A549 (cell line): ENCODE measurements at regions not wholly inside any gene's neighbourhood (a gene's known extent, or its start where the extent isn't known, plus 50 kb on each side); places are given as distances from the start of the nearest gene placed in this dataset.

ENCODE experiments used
- ATAC-seq, 2 experiments: fragments of 200-7000 bp in 1 of 2; fragments of >200 bp in 1 of 2; cut with Nextera tagmentation in 1 of 2; cut with Tn5 transposase in 1 of 2; 3 replicates each; pipeline versions ENCODE4 v1.8.0 to v1.9.1; 2018 to 2020; ENCODE audit warnings: mild to moderate bottlenecking in 1 of 2, moderate library complexity in 1 of 2
- CTCF ChIA-PET: fragments of 300-600 bp; sonication (Branson Sonifier 250); formaldehyde crosslinking; extraction: SDS; loops from one replicate; lab custom pipeline; 2021; ENCODE audit warnings: antibody characterized with exemption, inconsistent platforms; lab: Yijun Ruan, JAX
- POLR2A ChIA-PET: fragments of 350-600 bp; formaldehyde crosslinking; extraction: SDS; loops from one replicate; lab custom pipeline; 2021; ENCODE audit warnings: antibody characterized with exemption, inconsistent platforms; lab: Yijun Ruan, JAX
- DNase-seq, 2 experiments: peaks; one replicate each; pipeline versions ENCODE4 v3.0.0 to v3.0.0-alpha.2; 2011 to 2016; ENCODE audit warnings: low read depth in 1 of 2, low spot score in 1 of 2
- FAIRE-seq: peaks from 2 replicates; lab custom pipeline; 2011; peaks lifted over from hg19 to GRCh38; lab: Jason Lieb, UNC
- H3K27ac ChIP-seq, 2 experiments: fragments of >200 bp; sonication (Bioruptor Twin); formaldehyde crosslinking; 3 replicates each; pipeline ENCODE4 v1.5.1; 2016 to 2017
- H3K4me1 ChIP-seq: fragments of >200 bp; sonication (Bioruptor Twin); formaldehyde crosslinking; 3 replicates; pipeline ENCODE4 v1.6.1; 2016
- H3K4me2 ChIP-seq: fragments of >200 bp; sonication (Bioruptor Twin); formaldehyde crosslinking; 3 replicates; pipeline ENCODE4 v1.6.1; 2016
- H3K4me3 ChIP-seq: fragments of >200 bp; sonication (Bioruptor Twin); formaldehyde crosslinking; 3 replicates; pipeline ENCODE4 v1.5.1; 2016
- H3K9me3 ChIP-seq: fragments of >200 bp; sonication (Bioruptor Twin); formaldehyde crosslinking; 3 replicates; pipeline ENCODE4 v1.6.1; 2016
- BHLHE40 ChIP-seq: IDR thresholded peaks from 2 replicates; pipeline ENCODE4 v1.6.1; 2012; ENCODE audit warnings: low read depth, low read length, inconsistent platforms
- CBX8 ChIP-seq: fragments of 200-600 bp; sonication (generic); IDR thresholded peaks from 2 replicates; pipeline ENCODE4 v1.6.1; 2016
- CHD4 ChIP-seq: fragments of 200-600 bp; sonication (generic); IDR thresholded peaks from 2 replicates; pipeline ENCODE4 v1.6.1; 2016; ENCODE audit warnings: antibody characterized with exemption, mild to moderate bottlenecking, borderline replicate concordance
- EHF ChIP-seq: fragments of 250-450 bp; sonication (Bioruptor Pico); IDR thresholded peaks from 2 replicates; pipeline ENCODE4 v1.5.0; 2020; ENCODE audit warnings: mild to moderate bottlenecking
- FOSB ChIP-seq: fragments of 250-450 bp; sonication (Bioruptor Pico); IDR thresholded peaks from 2 replicates; pipeline ENCODE4 v1.5.0; 2020; ENCODE audit warnings: mild to moderate bottlenecking, moderate library complexity
- FOXS1 ChIP-seq: fragments of 250-450 bp; sonication (Bioruptor Pico); IDR thresholded peaks from 2 replicates; pipeline ENCODE4 v1.5.0; 2020; ENCODE audit warnings: mild to moderate bottlenecking, moderate library complexity
- HDAC2 ChIP-seq: fragments of 200-600 bp; sonication (generic); IDR thresholded peaks from 2 replicates; pipeline ENCODE4 v1.6.1; 2016
- HOXA7 ChIP-seq: fragments of 250-450 bp; sonication (Bioruptor Pico); IDR thresholded peaks from 2 replicates; pipeline ENCODE4 v1.5.0; 2020; ENCODE audit warnings: mild to moderate bottlenecking, moderate library complexity
- HOXB13 ChIP-seq: fragments of 250-450 bp; sonication (Bioruptor Pico); IDR thresholded peaks from 2 replicates; pipeline ENCODE4 v1.5.0; 2020; ENCODE audit warnings: low read depth, mild to moderate bottlenecking, moderate library complexity
- HOXB5 ChIP-seq: fragments of 250-450 bp; sonication (Bioruptor Pico); IDR thresholded peaks from 2 replicates; pipeline ENCODE4 v1.5.0; 2020; ENCODE audit warnings: mild to moderate bottlenecking, moderate library complexity
- JUNB ChIP-seq: fragments of >200 bp; sonication (Bioruptor Twin); formaldehyde crosslinking; IDR thresholded peaks from 2 replicates; pipeline ENCODE4 v1.6.1; 2016
- MAZ ChIP-seq: fragments of 150-350 bp; IDR thresholded peaks from 2 replicates; pipeline ENCODE4 v1.6.1; 2014; ENCODE audit warnings: antibody characterized with exemption, low read depth, low read length, borderline replicate concordance
- MYC ChIP-seq: IDR thresholded peaks from 2 replicates; pipeline ENCODE4 v1.6.1; 2012; ENCODE audit warnings: mild to moderate bottlenecking, inconsistent platforms, low read length, improper control_type of control experiment, borderline replicate concordance
- NFE2L2 ChIP-seq: fragments of 150-350 bp; conservative IDR thresholded peaks from 2 replicates; pipeline ENCODE4 v1.6.1; 2014; ENCODE audit warnings: low read length
- RARB ChIP-seq: fragments of 250-450 bp; sonication (Bioruptor Pico); IDR thresholded peaks from 2 replicates; pipeline ENCODE4 v1.8.0; 2021; ENCODE audit warnings: mild to moderate bottlenecking, moderate library complexity
- RCOR1 ChIP-seq: fragments of 150-350 bp; IDR thresholded peaks from 2 replicates; pipeline ENCODE4 v1.6.1; 2014; ENCODE audit warnings: antibody characterized with exemption, low read length, low read depth
- SREBF2 ChIP-seq: fragments of 450-650 bp; IDR thresholded peaks from 2 replicates; pipeline ENCODE4 v1.6.1; 2014; ENCODE audit warnings: mild to moderate bottlenecking, moderate library complexity
- TP53 ChIP-seq: fragments of 250-450 bp; sonication (Bioruptor Pico); IDR thresholded peaks from 2 replicates; pipeline ENCODE4 v1.5.0; 2021; ENCODE audit warnings: mild to moderate bottlenecking, moderate library complexity
- ZC3H11A ChIP-seq: fragments of 450-650 bp; IDR thresholded peaks from 2 replicates; pipeline ENCODE4 v1.6.1; 2014; ENCODE audit warnings: antibody characterized with exemption, mild to moderate bottlenecking
- ZFP36 ChIP-seq: fragments of 450-650 bp; IDR thresholded peaks from 2 replicates; pipeline ENCODE4 v1.6.1; 2014; ENCODE audit warnings: borderline replicate concordance; ENCODE audit not compliant: partially characterized antibody
- ZSCAN20 ChIP-seq: fragments of 250-450 bp; sonication (Bioruptor Pico); IDR thresholded peaks from 2 replicates; pipeline ENCODE4 v1.8.0; 2022; ENCODE audit warnings: mild to moderate bottlenecking, moderate library complexity
- WGBS: methylation state at CpG from one replicate; pipeline ENCODE4 v1.1.6; 2017; ENCODE audit errors: missing lambda C conversion rate; 5-methylcytosine and 5-hydroxymethylcytosine counted together
- TF ChIP-seq, protein P1 (sequence below): fragments of 250-450 bp; sonication (Bioruptor Pico); IDR thresholded peaks from 2 replicates; pipeline ENCODE4 v1.5.0; 2020; ENCODE audit warnings: low read depth, mild to moderate bottlenecking, moderate library complexity
- TF ChIP-seq, protein P2 (sequence below): IDR thresholded peaks from 2 replicates; pipeline ENCODE4 v1.6.1; 2012
- TF ChIP-seq, protein P3 (sequence below): fragments of 450-650 bp; IDR thresholded peaks from 2 replicates; pipeline ENCODE4 v1.6.1; 2014; ENCODE audit warnings: antibody characterized with exemption

DNA sequence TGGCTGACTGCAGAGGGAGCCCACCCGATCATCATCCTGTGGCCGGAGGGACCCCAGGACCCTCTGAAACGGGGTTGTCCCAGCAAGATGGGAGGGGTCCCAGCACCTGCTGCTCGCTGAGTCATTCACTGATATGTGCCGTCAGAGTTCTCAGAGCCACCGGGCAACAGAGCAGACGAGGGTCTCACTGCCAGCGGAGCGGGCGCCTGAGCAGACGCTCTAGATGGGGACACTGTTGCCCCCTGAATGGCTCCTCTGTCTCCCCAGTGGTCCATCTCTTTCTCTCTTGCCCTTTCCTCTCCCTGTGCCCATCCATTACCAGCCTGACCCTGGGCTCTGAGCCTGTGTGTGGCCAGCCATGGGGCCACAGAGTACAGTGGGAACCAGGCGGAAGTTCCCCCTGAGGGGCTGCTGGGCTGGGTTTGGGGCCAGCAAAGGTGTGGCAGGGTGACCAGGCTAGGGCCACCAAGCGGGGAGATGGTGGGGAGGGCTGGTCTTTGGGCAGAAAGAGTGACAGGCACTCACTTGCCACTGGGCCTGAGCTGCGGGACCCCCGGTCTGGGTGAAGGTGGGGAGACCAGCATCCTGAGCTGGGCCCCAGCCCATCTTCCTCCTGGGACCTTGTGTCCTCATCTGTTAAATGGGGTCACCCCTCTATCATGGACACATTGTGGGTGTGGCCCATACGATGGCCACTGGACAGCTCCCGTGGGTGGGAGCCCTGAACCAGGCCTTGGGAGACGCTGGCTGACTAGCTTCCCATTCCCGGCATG, 90.9 kb downstream of the HMX1 start:
- H3K4me3 ChIP-seq, result no peak overlapping the region
- FAIRE-seq, result no peak
- no peak overlapping the region for H3K4me2 ChIP-seq

DNA sequence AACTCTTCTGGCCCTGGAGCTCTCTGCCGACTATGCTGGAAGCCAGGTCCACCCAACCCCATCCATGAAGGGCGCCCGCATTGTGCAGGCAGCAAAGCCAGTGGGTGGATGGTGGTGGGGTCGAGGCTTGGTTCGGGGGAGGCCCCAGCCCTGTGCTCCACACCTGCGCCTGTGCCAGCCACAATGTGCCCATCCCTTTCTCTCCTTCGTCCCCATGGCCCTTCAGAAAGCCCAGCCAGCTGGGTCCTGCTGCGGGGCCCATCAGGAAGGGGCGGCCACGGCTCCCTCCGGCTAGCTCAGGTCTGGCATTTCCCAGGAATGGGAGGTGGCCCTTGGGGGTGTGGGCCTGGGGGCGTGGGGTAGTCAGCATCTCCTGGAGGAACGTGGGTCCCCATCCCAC, 91.6 kb downstream of the HMX1 start:
- ChIA-PET POLR2A (no interaction called here), CTCF (no interaction called here)
- no peaks in the 10 kb centered on the region for H3K9me3 ChIP-seq
- no peak overlapping the region for H3K4me3 ChIP-seq
- H3K4me1 ChIP-seq, result no peaks in the 10 kb centered on the region
- FAIRE-seq (no peak), DNase-seq (no peak), ATAC-seq (no peak)
- no peak overlapping the region for H3K4me2 ChIP-seq
- H3K27ac ChIP-seq, result no peak overlapping the region
- TF ChIP-seq ZFP36 (no peak), FOXS1 (CRISPR knock-in tag) (no peak), RCOR1 (no peak), MYC (no peak), CHD4 (no peak)
- no CpG with 5 or more reads among the region's 13 CpGs for WGBS

More for the DNA sequence above, 90.9 kb downstream of the HMX1 start:
- ChIA-PET POLR2A (no interaction called here), CTCF (no interaction called here)
- DNase-seq (no peak), ATAC-seq (no peak)
- 77% methylated on average over 6 of the region's 19 CpGs for WGBS
- H3K9me3 ChIP-seq, result no peaks in the 10 kb centered on the region
- TF ChIP-seq HOXA7 (CRISPR knock-in tag) (no peak), RARB (CRISPR knock-in tag) (no peak), TP53 (no peak), FOSB (CRISPR knock-in tag) (no peak), ZC3H11A (no peak), MYC (no peak), NFE2L2 (no peak), SREBF2 (no peak), HOXB5 (CRISPR knock-in tag) (no peak), JUNB (no peak), HDAC2 (no peak)
- TF ChIP-seq, protein P1, sequence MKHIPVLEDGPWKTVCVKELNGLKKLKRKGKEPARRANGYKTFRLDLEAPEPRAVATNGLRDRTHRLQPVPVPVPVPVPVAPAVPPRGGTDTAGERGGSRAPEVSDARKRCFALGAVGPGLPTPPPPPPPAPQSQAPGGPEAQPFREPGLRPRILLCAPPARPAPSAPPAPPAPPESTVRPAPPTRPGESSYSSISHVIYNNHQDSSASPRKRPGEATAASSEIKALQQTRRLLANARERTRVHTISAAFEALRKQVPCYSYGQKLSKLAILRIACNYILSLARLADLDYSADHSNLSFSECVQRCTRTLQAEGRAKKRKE (CRISPR knock-in tag), result no peak
- TF ChIP-seq, protein P2, sequence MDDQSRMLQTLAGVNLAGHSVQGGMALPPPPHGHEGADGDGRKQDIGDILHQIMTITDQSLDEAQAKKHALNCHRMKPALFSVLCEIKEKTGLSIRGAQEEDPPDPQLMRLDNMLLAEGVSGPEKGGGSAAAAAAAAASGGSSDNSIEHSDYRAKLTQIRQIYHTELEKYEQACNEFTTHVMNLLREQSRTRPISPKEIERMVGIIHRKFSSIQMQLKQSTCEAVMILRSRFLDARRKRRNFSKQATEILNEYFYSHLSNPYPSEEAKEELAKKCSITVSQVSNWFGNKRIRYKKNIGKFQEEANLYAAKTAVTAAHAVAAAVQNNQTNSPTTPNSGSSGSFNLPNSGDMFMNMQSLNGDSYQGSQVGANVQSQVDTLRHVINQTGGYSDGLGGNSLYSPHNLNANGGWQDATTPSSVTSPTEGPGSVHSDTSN, result no peak
- TF ChIP-seq, all 56 proteins: peak for 0
- no peaks in the 10 kb centered on the region for H3K4me1 ChIP-seq
- no peak overlapping the region for H3K27ac ChIP-seq

GRCh38 chr4:8779490-8779932, 92.1 kb downstream of the HMX1 start:
- no peak for TF ChIP-seq ZSCAN20 (CRISPR knock-in tag)
- TF ChIP-seq HOXB13 (CRISPR knock-in tag), result no peak
- TF ChIP-seq CBX8, result no peak
- TF ChIP-seq EHF (CRISPR knock-in tag), result no peak
- TF ChIP-seq, protein P3, sequence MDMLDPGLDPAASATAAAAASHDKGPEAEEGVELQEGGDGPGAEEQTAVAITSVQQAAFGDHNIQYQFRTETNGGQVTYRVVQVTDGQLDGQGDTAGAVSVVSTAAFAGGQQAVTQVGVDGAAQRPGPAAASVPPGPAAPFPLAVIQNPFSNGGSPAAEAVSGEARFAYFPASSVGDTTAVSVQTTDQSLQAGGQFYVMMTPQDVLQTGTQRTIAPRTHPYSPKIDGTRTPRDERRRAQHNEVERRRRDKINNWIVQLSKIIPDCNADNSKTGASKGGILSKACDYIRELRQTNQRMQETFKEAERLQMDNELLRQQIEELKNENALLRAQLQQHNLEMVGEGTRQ, result no peak
- no peak for TF ChIP-seq MAZ
- TF ChIP-seq JUNB, result no peak
- no peak for TF ChIP-seq BHLHE40
- POLR2A ChIA-PET, result no interaction called here
- no peaks in the 10 kb centered on the region for H3K9me3 ChIP-seq
- ATAC-seq, result no peak; a peak in 1 of 6 replicates
- H3K4me2 ChIP-seq, result no peak overlapping the region
- no peaks in the 10 kb centered on the region for H3K4me1 ChIP-seq
- no peak overlapping the region for H3K27ac ChIP-seq
- CTCF ChIA-PET, result no interaction called here
- 0% methylated on average over 2 of the region's 11 CpGs for WGBS
- FAIRE-seq, result no peak
- no peak for DNase-seq
- no peak overlapping the region for H3K4me3 ChIP-seq
